ENCODE measurements at regions not wholly inside any gene's neighbourhood (a gene's known extent, or its start where the extent isn't known, plus 50 kb on each side); places are given as distances from the start of the nearest gene placed in this dataset.

DNA sequence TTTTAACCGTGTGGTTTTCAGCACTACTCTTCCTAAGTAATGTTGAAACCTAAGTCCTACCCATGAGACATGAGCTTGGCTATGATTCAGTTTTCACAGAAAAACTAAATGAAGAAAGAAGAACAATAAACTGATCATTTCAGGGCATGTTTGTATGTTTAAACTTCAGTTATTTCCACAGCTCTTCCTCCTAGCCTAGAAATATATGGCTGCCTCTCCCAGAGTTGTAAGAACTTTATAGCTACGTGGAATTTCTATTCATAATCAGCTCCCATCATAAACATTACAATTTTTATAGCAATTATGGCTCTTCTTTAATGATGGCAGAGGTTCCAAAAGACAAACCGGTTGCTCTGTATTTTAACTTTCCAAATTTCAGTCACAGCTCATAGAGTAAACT is 314.7 kb upstream of the ADAMTSL1 start:
- DNase-seq = peak; percentile 4

DNA sequence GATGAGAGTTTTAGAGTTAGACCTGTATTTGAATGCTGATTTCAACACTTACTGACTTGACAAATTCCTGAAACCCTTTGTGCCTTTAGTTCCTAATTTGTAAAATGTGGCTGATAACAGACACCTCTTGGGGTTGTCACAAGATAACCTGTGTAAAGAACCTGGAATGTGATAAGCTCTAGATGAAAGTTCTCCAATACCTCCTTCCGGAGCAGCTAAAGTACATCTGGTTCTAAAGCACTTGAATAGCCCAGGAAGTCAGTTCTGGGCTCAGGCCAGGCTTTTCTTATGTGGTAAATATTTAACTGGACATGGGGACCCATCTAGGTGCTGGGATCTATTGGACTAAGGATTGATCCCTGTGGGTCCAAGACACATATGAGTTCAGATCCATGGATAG is 310.8 kb upstream of the ADAMTSL1 start:
- no peak for DNase-seq

DNA sequence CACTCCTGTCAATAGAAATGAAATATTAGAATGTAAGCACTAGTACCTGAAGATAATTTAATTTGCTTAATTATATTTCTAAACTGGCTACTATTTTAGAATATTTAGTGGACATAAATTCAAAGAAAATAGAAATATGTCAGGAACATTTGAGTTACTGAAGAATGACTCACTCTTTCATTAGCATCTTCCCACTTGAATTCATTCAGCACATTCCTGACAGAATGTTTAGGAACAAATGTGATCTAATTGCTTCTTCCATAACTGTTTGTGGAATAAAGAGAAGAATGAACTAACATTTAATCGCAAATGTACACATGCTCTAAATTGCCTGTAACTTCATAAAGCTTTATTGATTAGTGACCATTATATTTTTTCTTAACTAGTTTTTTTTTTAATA is 306.2 kb upstream of the ADAMTSL1 start:
- DNase-seq = no peak

DNA sequence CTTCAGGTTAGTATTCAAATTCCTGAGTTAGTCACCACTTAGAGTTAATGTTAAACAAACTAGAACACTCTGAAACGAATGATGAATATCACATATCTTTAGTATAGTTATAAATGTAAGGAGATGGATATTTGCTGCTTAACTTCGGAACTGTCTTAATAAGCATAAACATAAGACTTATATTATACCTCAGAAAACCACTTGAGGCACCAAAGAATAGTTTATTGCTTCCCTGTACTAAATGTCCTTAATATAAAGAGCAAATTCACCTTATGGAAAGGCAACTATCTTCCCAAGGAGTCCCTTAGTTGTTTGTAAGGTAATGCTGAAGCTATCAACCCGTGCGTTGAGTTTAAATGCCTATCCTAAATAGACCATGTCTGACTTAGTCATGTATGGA is 300.0 kb upstream of the ADAMTSL1 start:
- DNase-seq = no peak

DNA sequence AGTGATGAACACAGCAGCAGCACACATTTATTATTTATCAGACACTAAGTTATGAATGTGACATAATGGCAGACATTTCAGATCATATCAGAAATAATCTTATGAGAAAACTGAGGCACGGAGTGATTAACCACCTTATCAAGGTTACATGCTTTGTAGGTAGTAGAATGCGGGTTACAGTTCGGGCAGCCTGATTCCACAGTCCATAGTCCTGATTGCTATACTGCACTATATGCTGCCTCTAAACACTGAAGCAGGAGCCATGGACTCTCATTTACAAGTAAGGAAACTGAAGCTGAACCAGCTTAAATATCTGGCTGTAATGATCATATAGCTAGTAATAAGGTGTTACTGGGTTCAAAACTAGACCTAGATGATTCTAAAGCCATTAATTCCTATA is 291.3 kb upstream of the ADAMTSL1 start:
- no peak for DNase-seq

DNA sequence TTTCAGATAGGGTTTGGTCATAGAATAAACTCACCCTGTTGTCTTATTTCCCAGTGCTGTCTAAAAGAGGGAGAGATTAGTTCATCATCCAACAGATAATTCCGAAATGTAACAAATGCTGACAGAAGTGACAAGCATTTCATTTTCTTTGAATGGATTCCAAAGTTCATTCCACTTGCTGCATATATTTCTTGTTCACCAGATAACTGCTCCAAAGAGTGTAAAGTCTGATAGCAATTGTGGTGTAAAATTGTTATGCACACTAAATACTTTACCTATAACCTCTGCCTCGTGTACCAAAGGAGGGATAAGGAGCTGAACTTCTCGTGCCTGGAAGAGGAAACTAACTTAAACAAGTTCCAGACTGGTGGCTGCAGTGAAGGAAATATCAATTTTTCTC is 290.0 kb upstream of the ADAMTSL1 start:
- no peak for DNase-seq

DNA sequence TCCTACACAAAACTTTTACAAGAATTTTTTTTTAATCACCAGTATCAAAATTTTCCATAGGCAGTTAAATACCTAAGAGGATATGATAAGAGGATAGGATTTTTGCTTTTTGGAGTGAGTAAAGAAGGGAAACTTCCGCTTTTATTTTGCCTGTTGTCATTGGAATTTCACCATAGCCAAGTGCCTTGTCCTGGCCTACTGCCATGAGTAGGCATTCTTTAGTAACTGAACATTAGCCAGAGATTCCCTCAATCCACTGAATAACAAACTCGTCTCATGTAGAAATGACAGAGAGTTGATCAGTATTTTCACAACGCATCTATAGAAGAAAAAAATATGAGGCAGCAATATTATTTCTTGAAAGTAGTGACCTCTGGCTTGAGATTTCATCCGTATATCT is 289.6 kb upstream of the ADAMTSL1 start:
- DNase-seq = no peak

DNA sequence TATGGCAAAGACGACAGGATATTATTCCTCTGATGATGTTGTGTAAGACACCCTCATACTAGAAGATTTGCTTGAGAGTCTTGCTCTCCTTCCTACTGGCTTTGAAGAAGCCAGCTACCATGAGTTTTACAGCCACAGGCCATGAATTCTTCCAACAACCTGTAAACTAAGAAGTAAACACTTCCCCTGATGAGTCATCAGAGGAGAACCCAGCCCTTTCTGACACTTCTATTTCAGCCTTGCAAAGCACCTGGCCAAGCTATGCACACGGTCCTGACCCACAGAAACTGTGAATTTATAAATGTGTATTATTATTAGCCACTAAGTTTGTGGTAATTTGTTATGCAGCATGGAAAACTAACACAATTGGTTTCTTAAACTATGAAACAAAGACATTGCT is 288.8 kb upstream of the ADAMTSL1 start:
- no peak for DNase-seq

DNA sequence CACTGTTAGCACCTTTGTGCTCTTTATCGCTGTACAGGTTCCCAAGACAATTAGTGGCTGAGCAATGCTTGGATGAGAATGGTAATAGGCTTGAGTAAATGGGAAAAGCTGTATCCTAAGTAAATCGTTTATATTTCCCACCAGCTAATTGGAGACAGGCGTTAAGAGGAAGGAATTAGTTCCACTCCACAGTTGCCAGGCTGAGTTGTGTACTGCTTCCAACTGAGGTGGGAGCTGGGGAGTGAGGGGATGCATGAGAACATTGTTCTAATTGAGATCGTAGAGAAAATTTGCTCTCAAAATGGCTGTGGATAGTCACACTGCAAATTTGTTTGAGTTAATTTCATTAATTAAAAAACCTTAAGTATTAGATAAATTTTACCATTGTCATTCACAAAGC is 285.0 kb upstream of the ADAMTSL1 start:
- no peak for DNase-seq

DNA sequence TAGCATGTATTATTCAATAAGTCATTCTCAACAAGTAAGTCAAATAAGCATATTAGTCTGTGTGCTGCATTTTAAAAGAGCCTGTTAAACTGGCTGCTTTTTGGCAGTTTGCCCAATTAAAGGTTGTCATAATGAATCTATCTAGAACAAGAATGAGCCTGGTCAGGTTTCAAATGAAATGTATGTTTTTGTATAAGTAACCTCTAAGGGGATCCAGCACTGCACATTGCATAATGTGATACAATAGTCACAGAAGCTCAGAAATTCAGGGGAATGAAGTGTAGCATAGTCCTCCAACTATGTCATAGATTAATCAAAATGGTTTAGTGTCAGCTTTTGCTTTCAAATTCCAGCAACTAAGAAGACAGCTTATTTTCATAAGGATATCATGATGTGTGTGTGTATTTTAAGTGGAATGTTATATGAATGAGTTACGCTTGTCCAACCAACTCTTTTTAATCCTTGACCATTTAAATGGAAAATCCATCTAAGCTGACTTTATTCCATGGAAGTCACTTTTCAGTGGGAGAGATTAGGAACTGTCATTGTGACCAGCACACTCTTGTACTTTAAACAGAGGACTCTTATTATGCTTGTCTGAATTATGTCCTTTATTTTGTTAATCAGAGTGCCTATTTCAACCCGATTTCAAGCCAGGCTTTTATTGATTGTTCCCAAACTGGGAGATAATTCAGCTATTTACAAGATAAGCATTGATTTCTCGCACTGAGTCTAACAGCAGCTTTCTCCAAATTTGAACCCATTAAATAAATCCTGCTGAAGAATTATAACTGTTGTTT is 283.9 kb upstream of the ADAMTSL1 start:
- DNase-seq = no peak

DNA sequence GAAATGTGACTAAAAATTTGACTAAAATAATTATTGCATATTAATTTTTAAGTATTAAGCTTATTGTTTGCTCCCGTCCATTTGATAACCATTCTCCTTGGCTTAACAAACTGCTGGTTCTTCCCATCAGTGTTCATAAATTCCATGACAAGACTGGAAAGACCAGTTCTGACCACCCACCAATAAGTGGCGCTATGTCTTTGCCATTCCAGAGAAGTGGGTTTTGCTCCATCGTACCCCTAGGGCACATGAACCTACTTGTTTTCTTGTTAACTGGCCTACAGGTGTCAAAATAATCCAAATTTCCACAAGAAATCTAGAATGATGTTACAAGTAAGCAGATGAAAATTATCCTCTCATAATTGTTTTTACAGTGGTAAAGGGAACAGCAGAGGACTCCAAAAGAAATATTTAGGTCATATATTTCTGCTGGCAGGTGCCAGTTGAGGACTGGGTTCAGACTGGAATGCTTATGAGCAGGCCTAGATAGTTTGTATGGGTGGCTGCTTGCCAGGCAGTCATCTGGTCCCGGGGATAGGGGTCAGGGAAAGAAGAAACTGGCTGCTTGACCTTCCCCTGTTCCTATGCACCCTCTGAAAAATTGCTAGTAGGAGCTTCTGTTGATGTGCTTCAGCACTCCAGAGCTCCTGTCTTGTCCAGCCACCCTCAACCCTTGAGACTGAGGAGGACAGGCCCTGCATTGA is 283.1 kb upstream of the ADAMTSL1 start:
- DNase-seq = no peak

DNA sequence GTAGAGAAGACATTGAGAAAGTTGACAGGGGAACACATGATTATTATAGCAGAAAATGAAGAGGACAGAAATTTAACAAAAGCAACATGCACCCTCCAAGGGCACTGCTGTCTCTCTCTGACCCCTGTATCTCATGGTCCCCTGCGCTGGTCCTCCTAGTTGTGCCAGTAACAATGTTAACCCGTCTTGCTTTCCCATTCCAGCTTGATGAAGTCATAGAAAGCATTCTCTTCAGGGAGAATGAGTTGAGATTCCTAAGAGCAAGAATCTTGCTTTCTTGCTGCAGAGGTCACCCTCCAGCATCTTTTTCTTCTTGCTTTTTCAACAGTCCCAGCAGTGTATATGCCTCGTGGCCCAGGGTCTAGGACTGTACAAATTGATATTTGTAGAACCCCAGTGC is 279.6 kb upstream of the ADAMTSL1 start:
- DNase-seq = no peak

DNA sequence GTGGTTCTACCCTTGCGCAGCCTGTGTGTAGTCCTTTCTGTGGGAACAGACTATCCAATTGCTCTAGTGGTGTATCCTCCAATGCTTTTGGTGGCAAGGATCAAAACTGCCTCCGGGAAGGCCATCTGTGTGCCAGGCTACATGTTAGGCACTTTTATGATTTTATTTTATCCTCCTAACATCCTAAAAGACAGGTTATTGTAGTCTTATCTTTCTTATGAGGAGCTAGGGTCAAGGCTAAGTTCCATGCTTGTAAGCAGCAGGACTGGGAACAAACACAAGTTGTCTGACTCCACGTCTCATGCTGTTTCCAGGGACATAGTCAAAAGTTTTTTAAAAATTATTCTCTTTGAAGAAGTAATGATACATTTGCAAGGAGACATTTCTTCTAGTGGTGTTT is 278.7 kb upstream of the ADAMTSL1 start:
- no peak for DNase-seq

DNA sequence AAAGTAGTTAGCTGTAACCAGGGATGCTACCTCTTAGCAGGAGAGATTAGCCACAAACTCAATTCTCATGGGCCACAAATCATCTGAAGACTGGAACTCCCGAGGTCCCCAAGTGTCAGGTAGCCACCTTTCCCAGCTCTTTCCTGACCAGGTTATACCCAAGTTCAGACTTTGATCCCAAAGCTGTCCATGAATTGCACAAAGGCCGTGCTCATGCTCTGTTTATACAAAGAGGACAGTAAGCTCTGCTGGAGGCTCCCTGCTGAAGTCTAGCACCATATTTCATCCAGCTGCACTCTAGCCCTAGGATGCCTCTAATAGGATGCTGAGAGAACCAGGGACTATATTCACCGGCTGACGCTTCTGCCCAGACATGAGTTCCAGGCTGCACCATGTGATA is 271.0 kb upstream of the ADAMTSL1 start:
- DNase-seq = no peak

DNA sequence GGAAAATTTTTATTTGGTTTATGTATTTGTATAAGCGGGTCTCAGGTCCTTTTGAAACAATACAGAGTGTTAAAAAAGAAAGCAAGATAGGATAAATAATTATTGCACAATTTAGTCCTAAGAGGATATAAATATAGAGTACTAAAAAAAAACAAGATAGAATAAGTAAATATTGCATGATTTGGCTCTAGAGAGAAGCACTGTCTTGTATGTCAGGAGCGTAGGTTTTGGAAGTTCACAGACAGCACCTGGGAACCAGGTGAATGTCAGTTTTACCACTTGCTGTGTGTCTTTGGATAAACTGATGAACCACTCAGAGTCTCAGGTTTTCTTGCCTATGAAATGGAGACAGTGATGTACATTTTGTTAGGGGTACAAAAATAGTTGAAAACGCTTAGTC is 266.2 kb upstream of the ADAMTSL1 start:
- DNase-seq = no peak

DNA sequence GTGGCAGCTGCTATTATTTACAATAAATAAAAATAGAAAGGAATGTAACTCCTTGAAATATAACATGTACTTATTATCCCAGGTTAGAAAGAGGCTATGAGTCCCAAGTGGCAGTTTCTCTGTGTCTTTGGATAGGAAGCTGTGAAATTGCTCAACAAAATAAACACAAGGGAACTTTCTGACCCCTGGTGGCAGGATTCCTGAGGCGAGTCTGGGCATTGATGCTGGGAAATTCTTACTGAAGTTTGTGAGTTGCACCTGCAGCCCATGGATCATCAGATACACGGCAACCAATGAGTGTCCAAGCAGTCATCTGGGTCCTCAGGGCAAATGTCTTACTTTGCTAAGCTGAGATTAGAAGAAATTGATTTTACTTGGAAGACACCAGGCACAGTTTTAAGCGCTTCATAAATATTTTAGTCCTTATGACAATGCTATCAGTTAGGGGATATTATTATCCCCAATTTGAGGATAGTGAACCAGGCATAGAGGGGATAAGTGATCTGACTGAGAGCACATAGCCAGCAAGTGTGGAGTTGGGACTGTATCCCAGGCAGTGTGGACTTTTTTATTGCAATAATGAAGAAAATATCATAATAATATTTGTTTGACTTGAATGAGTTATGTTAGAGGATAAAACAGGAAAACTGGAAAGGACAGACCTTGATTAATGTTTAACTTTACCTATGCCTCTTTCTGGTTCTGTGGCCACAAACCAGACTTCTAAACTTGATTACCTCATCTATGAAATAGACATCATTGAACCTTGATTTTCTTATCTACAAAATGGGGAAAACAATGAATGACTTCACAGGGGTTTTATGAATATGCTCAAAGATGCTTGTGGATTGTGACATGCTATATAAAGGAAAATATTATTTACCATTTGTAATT is 265.5 kb upstream of the ADAMTSL1 start:
- peak; percentile 34 for DNase-seq

DNA sequence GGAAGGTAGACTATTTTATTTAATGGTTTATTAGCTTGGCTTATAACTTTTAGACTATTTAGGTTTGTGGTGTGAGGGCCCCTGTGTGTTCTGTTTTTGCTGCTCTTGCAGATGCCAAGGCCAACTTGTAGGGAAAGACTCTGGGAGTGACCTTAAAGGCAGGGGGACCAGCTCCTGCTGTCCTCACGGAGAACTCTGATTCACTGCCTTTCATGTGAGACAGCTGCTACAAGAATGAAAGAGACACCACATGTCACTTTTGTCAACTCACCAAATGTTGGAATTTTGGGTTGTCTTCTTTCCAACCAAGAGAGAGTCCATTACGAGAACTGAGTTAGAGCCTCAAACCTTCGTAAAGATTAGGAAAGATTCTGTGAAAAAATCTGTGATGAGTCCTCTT is 258.3 kb upstream of the ADAMTSL1 start:
- no peak for DNase-seq

DNA sequence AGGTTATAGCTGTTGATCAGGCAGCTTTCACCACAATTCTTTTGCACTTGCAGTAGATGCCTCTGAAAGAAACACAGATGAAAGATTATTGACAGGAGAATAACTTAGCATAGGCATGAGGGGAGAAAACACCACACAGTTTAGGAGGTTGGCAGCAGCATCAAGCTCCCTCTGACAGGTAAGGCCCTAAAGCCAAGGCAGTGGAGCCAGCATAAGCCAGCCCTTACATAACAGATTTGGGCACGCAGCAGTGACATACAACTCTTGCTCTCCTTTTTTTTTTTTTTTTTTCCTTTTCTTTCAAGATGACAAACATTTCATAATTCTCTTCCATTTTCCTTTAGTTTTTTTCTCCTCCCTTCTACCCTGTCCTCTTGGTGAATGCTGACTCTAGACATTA is 257.6 kb upstream of the ADAMTSL1 start:
- no peak for DNase-seq

DNA sequence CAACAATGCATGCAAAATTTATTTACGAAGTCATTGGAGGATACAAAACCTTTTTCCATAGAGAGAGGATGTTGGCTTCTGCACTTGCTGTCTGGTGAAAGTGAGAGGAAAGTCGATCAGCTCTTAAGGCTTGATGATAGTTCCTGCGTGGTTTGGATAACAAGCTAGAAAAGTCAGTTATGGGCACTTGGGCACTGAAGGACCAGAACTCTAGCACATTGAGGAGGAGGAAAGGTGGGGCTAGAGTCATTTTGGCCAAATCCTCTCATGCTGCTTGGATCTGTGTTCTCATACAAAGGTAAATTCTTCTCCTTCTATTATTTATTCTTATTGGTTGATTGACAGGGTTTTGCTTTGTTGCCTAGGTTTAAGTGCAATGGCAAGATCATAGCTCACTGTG is 245.9 kb upstream of the ADAMTSL1 start:
- DNase-seq = no peak

DNA sequence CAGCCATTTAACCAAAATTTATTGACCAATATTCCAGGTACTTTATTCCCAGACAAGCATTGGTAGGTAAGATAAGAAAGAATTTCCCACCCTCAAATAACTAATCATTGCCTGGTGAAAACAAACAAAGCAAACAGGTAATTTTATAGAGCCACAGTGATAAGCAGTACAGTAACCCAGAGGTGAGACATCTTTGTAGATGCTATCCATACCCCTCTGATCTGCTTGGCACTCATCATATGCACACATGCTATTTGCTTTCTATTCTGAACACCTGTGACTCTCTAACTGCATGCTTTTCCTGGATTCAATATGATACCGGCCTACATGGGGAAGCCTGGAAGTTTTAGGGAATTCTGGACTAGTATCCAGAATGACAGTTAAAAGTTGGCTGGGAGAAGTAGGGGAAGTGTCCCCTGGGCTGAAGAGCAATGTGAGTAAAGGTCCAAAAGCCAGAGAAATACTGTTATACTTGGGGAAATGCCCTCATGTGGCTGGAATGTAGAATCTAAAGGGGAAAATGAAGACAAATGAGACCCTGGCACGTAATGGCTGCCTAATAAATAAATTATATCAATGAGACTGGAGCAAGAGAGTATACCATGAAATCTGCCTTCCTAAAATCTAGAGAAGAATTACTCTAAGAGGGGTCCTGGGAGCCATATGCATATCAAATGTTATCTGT is 243.8 kb upstream of the ADAMTSL1 start:
- DNase-seq = no peak

DNA sequence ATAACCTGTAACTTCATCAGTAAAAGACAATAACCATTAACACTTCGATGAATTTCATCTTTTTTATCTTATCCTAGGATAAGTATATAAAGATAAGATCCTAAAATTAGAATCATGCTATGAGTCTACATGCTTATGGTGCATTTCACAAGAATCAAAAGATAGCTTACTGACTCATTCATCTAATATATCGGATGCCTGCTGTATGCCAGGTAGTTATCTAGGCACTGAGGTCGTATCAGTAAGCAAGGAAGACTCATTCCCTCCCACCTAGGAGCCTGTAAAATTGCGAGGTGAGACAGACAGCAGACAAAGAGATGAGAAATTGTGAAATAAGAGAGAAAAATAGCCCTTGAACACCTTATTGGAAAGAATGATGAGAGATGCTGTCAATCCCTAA is 240.6 kb upstream of the ADAMTSL1 start:
- DNase-seq = no peak

DNA sequence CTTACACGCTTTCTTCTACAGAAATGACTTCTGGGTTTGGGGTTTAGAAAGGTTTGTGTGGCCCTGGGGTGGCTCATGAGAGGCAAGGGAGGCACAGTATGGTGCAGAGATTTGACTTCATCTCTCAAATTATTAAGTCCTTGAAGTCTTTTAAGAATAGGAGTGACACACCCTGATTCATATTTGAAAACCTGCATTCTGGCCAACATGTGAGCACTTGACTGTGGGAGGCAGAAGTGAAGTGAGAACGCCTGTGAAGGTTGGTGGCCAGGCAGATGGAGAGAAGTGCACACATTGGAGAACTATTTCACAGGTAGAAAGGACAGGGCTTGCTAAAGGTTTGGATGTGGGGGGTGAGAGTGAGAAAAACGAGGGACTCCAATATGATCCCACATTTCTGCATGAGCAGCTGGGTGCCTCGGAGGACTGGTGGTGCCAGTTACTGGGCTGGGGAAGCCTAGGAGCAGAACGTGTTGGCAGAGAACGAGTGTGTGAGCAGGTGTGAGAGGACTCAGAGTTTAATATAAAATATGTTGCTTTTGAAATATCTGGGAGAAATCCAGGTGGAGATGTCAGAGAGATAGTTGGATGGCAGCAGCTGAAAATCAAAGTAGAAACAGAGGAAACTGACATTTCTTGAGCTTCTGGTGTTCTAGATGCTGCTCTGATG is 240.0 kb upstream of the ADAMTSL1 start:
- DNase-seq = no peak

Data from hindlimb muscle (tissue), 1 donor.